ENCODE measurements at regions not wholly inside any gene's neighbourhood (a gene's known extent, or its start where the extent isn't known, plus 50 kb on each side); places are given as distances from the start of the nearest gene placed in this dataset.

- Histone ChIP-seq H3K27ac (no peak overlapping the region), H3K4me3 (no peak overlapping the region), H3K9me3 (no peaks in the 10 kb centered on the region), H3K27me3 (no peaks in the 10 kb centered on the region), H3K36me3 (no peaks in the 10 kb centered on the region), H3K4me1 (ENCODE audit: insufficient read depth) (no peaks in the 10 kb centered on the region)
- intact Hi-C loops (cut with DNase I), result no loop called here
- DNase-seq, result no peak
- no peak for TF ChIP-seq CTCF (IDR thresholded peaks at IDR 0.05)
- no peak for TF ChIP-seq POLR2A (IDR thresholded peaks at IDR 0.05)
- no peak for TF ChIP-seq EP300 (IDR thresholded peaks at IDR 0.05)
- 84 to 96% (median 86%) methylated on average over 3 of the region's 3 CpGs for WGBS, 3 donors
Observed at GRCh38 chr13:87153371-87153770, 517.8 kb upstream of the SLITRK5 start.

- WGBS, 3 donors, result 66 to 68% (median 66%) methylated on average over 3 of the region's 3 CpGs
- Histone ChIP-seq H3K27ac (no peak overlapping the region), H3K4me1 (ENCODE audit: insufficient read depth) (no peaks in the 10 kb centered on the region), H3K27me3 (no peaks in the 10 kb centered on the region), H3K4me3 (no peak overlapping the region), H3K9me3 (no peaks in the 10 kb centered on the region), H3K36me3 (no peaks in the 10 kb centered on the region)
- no peak for DNase-seq
- TF ChIP-seq EP300 (IDR thresholded peaks at IDR 0.05) (no peak), CTCF (IDR thresholded peaks at IDR 0.05) (no peak), POLR2A (IDR thresholded peaks at IDR 0.05) (no peak)
- intact Hi-C loops (cut with DNase I), result no loop called here
Observed at GRCh38 chr13:87166348-87166747, 504.8 kb upstream of the SLITRK5 start.

GRCh38 chr13:87168390-87168789 lies 502.8 kb upstream of the SLITRK5 start:
- Histone ChIP-seq H3K4me3 (no peak overlapping the region), H3K4me1 (ENCODE audit: insufficient read depth) (no peaks in the 10 kb centered on the region), H3K27me3 (no peaks in the 10 kb centered on the region), H3K27ac (no peak overlapping the region), H3K36me3 (no peaks in the 10 kb centered on the region), H3K9me3 (no peaks in the 10 kb centered on the region)
- DNase-seq, result no peak
- TF ChIP-seq CTCF (IDR thresholded peaks at IDR 0.05), result no peak
- no peak for TF ChIP-seq POLR2A (IDR thresholded peaks at IDR 0.05)
- WGBS, 3 donors, result 90 to 91% (median 90%) methylated on average over 5 of the region's 5 CpGs
- intact Hi-C loops (cut with DNase I), result no loop called here

GRCh38 chr13:87169337-87169736 lies 501.8 kb upstream of the SLITRK5 start:
- Histone ChIP-seq H3K27me3 (no peaks in the 10 kb centered on the region), H3K36me3 (no peaks in the 10 kb centered on the region), H3K27ac (no peak overlapping the region), H3K9me3 (no peaks in the 10 kb centered on the region), H3K4me1 (ENCODE audit: insufficient read depth) (no peaks in the 10 kb centered on the region), H3K4me3 (no peak overlapping the region)
- TF ChIP-seq POLR2A (IDR thresholded peaks at IDR 0.05) (no peak), CTCF (IDR thresholded peaks at IDR 0.05) (no peak), EP300 (IDR thresholded peaks at IDR 0.05) (no peak)
- no peak for DNase-seq
- WGBS, 3 donors, result 85 to 92% (median 86%) methylated on average over 2 of the region's 2 CpGs
- intact Hi-C loops (cut with DNase I), result no loop called here

Data from ovary (tissue), 7 donors.